ENCODE measurements at regions not wholly inside any gene's neighbourhood (a gene's known extent, or its start where the extent isn't known, plus 50 kb on each side); places are given as distances from the start of the nearest gene placed in this dataset.
"Not testable (repeated sequence)": the region's sequence is repeated elsewhere in the genome, so short reads cannot be mapped to it uniquely, and the experiment has no call there.

DNA sequence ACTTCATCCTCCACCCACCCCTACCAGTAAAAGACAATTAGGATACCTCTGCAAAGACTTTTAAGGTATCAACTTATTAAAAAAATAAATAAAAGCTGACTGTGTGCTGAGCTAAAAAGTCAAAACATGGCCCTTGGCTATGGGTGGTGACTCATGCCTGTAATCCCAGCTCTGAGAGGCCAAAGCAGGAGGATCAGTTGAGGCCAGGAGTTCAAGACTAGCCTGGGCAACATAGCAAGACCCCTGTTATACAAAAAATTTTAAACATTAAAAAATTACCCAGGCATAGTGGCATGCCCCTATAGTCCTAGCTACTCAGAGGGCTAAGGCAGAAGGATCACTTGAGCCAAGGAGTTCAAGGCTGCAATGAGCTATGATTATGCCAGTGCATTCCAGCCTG is 110.8 kb upstream of the FOXN2 start:
- TF ChIP-seq POLR2AphosphoS5 (IDR thresholded peaks at IDR 0.05) = no peak
- no peak for TF ChIP-seq EP300 (IDR thresholded peaks at IDR 0.05; ENCODE audit: low read depth)
- TF ChIP-seq, protein P1, sequence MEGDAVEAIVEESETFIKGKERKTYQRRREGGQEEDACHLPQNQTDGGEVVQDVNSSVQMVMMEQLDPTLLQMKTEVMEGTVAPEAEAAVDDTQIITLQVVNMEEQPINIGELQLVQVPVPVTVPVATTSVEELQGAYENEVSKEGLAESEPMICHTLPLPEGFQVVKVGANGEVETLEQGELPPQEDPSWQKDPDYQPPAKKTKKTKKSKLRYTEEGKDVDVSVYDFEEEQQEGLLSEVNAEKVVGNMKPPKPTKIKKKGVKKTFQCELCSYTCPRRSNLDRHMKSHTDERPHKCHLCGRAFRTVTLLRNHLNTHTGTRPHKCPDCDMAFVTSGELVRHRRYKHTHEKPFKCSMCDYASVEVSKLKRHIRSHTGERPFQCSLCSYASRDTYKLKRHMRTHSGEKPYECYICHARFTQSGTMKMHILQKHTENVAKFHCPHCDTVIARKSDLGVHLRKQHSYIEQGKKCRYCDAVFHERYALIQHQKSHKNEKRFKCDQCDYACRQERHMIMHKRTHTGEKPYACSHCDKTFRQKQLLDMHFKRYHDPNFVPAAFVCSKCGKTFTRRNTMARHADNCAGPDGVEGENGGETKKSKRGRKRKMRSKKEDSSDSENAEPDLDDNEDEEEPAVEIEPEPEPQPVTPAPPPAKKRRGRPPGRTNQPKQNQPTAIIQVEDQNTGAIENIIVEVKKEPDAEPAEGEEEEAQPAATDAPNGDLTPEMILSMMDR (IDR thresholded peaks at IDR 0.05) = no peak
- TF ChIP-seq POLR2A (IDR thresholded peaks at IDR 0.05) = no peak
- Histone ChIP-seq H3K9me3 (no peaks in the 10 kb centered on the region), H3K36me3 (no peaks in the 10 kb centered on the region), H3K4me1 (no peaks in the 10 kb centered on the region), H3K27ac (no peak overlapping the region), H3K4me3 (no peak overlapping the region), H3K27me3 (no peaks in the 10 kb centered on the region)
- intact Hi-C loops (cut with DNase I; ENCODE audit: low total_unique reads) = no loop called here
- in situ Hi-C loops (cut with MboI; ENCODE audit: low pct_ligation_motif_present in 1 of 4, low pct_unique_long_range_greater_than_20kb in 1 of 4, low sequenced_read_pairs in 3 of 4) = no loop called here
- DNase-seq = no peak

DNA sequence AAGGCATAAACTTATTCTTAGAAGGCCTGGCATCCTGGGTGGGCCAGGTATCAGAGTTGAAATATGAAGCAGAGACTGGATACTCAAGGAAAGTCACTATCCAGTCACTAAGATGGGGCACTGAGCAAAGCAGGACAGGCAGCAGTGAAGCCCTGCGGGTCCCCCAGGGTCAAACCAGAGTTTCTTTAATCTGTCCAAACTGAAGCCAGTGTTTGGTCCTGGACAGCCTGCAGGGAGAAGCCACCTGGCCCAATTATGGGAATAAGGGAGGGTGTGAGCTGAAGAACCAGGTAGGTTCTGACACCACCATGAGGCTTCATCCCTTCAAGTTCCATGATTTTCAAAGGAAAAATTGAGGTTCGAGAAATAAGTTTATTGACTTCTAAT is 109.7 kb upstream of the FOXN2 start:
- intact Hi-C loops (cut with DNase I; ENCODE audit: low total_unique reads) = no loop called here
- Histone ChIP-seq H3K36me3 (no peaks in the 10 kb centered on the region), H3K27me3 (no peaks in the 10 kb centered on the region), H3K4me3 (no peak overlapping the region), H3K4me1 (no peaks in the 10 kb centered on the region), H3K27ac (no peak overlapping the region), H3K9me3 (no peaks in the 10 kb centered on the region)
- WGBS, 2 donors (ENCODE audit: low coverage in 1 of 2) = 82% methylated on average over 2 of the region's 2 CpGs; no CpG with 5 or more reads in 1 of the 2 donors
- DNase-seq = no peak
- in situ Hi-C loops (cut with MboI; ENCODE audit: low pct_ligation_motif_present in 1 of 4, low pct_unique_long_range_greater_than_20kb in 1 of 4, low sequenced_read_pairs in 3 of 4) = no loop called here
- no peak for TF ChIP-seq POLR2AphosphoS5 (IDR thresholded peaks at IDR 0.05)
- TF ChIP-seq POLR2A (IDR thresholded peaks at IDR 0.05) = no peak
- no peak for TF ChIP-seq EP300 (IDR thresholded peaks at IDR 0.05; ENCODE audit: low read depth)
- TF ChIP-seq, protein P1 (IDR thresholded peaks at IDR 0.05) = no peak

DNA sequence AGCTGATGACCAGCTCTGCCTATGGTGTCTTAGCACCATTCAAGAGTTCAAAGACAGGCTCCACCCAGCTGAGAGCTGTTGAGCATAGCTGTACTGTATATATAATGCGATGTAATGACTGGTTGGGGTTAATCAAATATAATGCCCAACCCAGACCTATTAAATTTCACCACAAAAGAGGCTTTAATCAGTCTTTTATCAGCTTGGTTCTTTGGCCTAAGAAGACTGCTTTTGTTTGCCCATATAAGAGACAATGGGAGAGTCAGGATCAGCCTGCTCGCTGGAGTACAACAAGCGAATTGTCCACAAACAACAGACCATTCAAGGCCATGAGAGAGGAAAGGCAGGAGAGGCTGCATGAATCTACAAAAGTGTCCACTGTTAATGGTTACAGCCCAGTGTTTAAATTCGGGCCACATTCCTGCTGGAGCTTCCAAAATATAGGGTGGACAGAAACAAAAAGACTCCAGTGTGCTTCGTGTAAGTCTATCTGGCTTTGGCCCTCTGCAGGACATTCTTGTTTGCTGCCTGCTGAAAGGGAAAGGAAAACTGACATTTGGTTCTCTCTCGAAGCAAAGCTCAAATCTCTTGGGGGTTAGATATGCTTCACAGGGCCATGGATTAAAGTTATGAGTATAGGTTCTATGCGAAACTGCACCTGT is 109.2 kb upstream of the FOXN2 start:
- intact Hi-C loops (cut with DNase I; ENCODE audit: low total_unique reads) = no loop called here
- H3K27ac ChIP-seq = peak overlapping the region in 1 of 4 donors; percentile 2
- no peak for TF ChIP-seq POLR2AphosphoS5 (IDR thresholded peaks at IDR 0.05)
- TF ChIP-seq, protein P1 (IDR thresholded peaks at IDR 0.05) = no peak
- no peak for TF ChIP-seq POLR2A (IDR thresholded peaks at IDR 0.05)
- TF ChIP-seq EP300 (IDR thresholded peaks at IDR 0.05; ENCODE audit: low read depth) = no peak
- no peaks in the 10 kb centered on the region for H3K36me3 ChIP-seq
- H3K4me1 ChIP-seq = no peaks in the 10 kb centered on the region
- 65 to 70% methylated on average over 4 to 7 of the region's 7 CpGs for WGBS, 2 donors (ENCODE audit: low coverage in 1 of 2)
- no peaks in the 10 kb centered on the region for H3K27me3 ChIP-seq
- no peaks in the 10 kb centered on the region for H3K9me3 ChIP-seq
- DNase-seq = no peak
- no peak overlapping the region for H3K4me3 ChIP-seq
- in situ Hi-C loops (cut with MboI; ENCODE audit: low pct_ligation_motif_present in 1 of 4, low pct_unique_long_range_greater_than_20kb in 1 of 4, low sequenced_read_pairs in 3 of 4) = no loop called here

DNA sequence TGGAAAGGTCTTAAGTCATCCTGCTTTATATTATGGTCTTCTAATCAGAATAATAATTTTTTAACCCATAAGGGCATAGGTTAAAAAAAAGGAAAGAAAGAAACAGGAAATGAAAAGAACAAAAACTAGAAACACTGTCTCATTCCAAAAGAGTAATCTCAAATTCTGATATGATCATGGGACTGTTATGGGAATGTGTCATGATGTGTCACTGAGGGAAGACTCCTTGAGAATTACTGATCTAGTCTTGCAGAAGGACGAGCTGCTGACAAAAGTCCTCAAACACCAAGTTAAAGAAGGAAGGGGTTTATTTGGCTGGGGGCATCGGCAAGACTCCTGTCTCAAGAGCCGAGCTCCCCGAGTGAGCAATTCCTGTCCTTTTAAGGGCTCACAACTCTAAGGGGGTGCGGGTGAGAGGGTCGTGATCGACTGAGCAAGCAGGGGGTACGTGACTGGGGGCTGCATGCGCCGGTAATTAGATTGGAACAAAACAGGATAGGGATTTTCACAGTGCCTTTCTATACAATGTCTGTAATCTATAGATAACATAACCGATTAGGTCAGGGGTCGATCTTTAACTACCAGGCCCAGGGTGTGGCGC is 108.3 kb upstream of the FOXN2 start:
- DNase-seq; in situ Hi-C loops (cut with MboI; ENCODE audit: low pct_ligation_motif_present in 1 of 4, low pct_unique_long_range_greater_than_20kb in 1 of 4, low sequenced_read_pairs in 3 of 4); H3K27me3 ChIP-seq; H3K9me3 ChIP-seq; H3K36me3 ChIP-seq; H3K4me3 ChIP-seq; intact Hi-C loops (cut with DNase I; ENCODE audit: low total_unique reads); H3K4me1 ChIP-seq: not testable (repeated sequence)
- WGBS, 2 donors (ENCODE audit: low coverage in 1 of 2) = 67 to 90% methylated on average over 1 to 13 of the region's 13 CpGs
- H3K27ac ChIP-seq = peak overlapping the region in 1 of 4 donors; percentile 2

DNA sequence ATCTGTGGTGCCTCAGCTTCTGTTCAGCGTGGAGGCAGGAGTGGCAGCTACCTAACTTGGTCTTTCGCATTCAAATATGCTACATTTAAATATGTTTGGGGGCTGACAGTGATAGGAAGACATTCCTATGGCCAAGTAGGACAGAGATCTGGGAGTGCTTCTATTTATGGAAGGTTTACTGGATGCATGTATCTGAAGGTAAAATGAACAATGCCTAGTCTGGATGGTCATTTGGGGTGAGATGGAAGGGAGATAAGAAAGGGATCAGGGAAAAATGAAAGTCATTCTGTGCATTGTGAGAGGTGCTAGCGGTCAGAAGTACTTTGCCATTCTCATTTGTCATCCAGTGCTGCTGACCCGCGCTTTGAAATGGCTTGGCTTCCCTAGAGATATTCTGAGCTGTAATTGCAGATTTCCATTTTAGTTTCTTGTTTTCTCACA is 107.3 kb upstream of the FOXN2 start:
- in situ Hi-C loops (cut with MboI; ENCODE audit: low pct_ligation_motif_present in 1 of 4, low pct_unique_long_range_greater_than_20kb in 1 of 4, low sequenced_read_pairs in 3 of 4) = no loop called here

More for the DNA sequence above, 107.3 kb upstream of the FOXN2 start:
- DNase-seq = no peak
- Histone ChIP-seq H3K4me1 (no peaks in the 10 kb centered on the region), H3K9me3 (no peaks in the 10 kb centered on the region), H3K36me3 (no peaks in the 10 kb centered on the region), H3K4me3 (no peak overlapping the region), H3K27me3 (no peaks in the 10 kb centered on the region), H3K27ac (no peak overlapping the region)
- intact Hi-C loops (cut with DNase I; ENCODE audit: low total_unique reads) = no loop called here
- 85 to 89% methylated on average over 5 of the region's 5 CpGs for WGBS, 2 donors (ENCODE audit: low coverage in 1 of 2)
- TF ChIP-seq POLR2AphosphoS5 (IDR thresholded peaks at IDR 0.05) (no peak), EP300 (IDR thresholded peaks at IDR 0.05; ENCODE audit: low read depth) (no peak), POLR2A (IDR thresholded peaks at IDR 0.05) (no peak)
- TF ChIP-seq, protein P1 (IDR thresholded peaks at IDR 0.05) = no peak
